GM19324 (cell line): ENCODE measurements at regions not wholly inside any gene's neighbourhood (a gene's known extent, or its start where the extent isn't known, plus 50 kb on each side); places are given as distances from the start of the nearest gene placed in this dataset.

Source experiments
- ATAC-seq: cut with Tn5 transposase; IDR thresholded peaks from one replicate; pipeline ENCODE4 v1.9.1; 2021; ENCODE audit warnings: mild to moderate bottlenecking, moderate library complexity; ENCODE audit not compliant: unreplicated experiment, low FRiP score

GRCh38 chr13:89239361-89240127 is 1568.4 kb downstream of the SLITRK5 start:
- ATAC-seq: no peak

DNA sequence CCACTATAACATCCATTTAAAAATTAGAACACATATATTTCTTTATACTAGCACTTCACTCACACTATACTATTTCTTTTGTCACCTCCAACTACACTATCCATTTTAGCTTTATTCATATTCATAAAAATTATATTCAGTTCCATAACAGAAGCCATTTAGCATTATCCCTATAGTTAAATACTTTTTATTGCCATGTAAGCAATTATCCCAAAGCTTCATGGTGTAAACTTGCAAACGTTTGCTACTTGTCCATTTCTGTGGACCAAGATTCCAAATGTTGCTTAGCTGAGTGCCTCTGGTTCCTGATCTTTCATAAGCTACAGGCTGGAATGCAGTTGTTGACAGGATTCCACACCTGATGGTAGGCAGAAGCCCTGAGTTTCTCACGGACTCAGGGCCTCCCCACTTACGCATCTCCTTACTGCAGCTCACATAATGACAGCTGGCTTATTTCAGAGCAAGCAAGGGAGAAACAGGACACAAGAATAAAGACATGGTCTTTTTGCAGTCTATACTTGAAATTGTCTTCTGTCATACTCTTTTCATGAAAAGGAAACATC is 1584.8 kb downstream of the SLITRK5 start:
- no peak for ATAC-seq

DNA sequence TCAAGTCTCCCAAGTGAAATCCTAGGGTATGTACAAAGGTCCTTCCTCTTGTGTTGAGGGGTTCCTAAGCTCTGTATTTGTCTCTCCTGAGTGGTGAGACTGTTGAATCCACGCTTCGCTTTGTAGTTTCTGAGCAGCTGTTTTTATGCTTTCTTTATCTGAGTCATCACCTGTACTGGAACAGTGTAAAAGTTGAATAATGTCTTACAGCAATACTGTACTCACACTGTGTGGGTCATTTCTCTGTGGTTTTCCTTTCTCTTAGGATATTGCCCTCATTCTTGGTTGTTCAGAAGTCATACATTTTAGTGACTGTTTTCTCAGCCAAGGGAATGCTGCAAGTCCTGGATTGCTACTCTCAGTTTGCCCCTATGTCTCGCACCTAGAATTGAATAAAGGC is 1596.6 kb downstream of the SLITRK5 start:
- ATAC-seq: no peak

DNA sequence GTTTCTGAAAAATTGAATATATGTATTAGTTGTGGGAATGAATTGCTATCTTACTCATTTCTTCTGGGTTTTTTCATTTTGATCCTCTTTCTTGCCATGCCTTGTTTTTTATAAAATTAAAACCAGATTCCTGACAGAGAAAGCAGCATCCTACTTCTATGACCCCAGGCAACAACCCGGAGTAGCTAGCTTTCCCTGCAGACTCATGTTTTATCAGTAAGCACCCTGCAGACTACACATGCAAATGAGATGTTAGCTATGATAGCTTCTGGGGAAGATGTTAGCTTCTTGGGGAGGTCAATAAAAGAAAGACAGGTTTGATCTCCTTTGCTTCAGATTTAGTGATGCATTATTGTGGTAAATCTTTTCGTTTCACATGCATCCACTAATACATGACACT is 1598.6 kb downstream of the SLITRK5 start:
- ATAC-seq: no peak

DNA sequence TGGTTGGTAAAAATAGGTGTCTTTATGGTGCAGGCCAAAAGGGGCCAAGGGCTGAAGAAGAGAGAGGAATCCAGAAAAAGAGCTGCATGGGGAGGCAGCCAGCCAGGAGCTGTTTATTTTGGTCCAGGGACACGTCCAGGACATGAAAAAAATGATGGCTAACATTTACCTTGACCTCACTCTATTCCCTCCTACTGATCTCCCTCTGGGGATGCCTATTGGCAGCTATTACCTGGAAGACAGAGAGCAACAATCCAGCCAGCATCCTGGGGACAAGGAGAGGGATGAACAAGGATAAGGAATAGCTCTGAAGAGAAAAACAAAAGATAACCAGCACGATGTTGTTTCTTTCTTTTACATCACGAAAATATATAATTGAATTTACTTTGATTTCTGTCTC is 1599.6 kb downstream of the SLITRK5 start:
- ATAC-seq: no peak

DNA sequence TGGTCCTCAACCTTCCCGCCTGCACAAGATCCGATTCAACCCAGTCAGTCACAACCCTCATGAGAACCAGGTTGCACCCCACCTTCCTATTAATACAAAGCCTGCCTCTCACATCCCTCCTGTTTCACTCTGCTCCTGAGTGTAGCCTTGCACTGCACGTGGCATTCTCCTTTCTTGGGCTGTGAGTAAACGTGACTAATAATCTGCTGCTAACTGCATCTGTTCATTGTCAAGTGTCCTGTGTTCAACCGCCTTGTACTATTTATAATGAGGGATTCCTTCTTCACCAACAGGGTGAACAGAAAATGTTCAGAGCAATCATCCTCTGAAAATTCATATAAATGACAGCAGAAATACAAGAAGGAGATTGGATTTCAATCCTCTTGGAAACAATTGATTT is 1608.2 kb downstream of the SLITRK5 start:
- no peak for ATAC-seq

DNA sequence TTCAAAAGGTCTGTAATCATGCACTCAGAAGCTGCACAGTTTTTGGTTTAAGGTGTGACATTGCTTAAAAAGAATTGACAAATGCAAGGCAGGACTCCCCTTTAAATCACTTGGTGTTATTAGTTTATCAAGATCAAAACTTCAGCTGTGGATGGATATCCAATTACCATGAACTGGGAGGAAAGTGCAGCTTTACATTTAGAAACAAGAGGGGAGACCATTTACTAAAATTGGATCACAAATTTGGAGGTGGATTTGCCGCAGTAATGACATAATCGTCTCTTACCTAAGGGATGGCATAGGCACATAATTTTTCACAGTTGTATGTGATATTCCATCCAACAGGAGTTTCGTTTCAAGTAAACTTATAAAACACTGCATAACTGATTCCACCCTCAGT is 1610.2 kb downstream of the SLITRK5 start:
- ATAC-seq: no peak

DNA sequence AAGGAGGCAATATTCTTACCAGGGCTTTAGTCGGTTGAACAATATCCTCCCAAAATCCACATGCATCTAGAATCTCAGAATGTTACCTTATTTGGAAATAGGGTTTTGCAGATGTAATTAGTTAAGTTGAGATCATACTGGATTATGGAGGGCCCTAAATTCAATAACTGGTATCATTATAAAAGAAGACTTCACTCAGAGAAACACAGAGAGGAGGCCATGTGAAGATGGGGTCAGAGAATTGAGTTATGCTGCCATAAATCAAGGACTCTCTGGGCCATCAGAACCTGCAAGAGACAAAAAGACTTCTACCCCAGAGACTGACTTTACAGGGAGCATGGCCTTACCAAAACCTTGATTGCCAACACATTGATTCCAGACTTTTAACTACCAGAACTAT is 1611.1 kb downstream of the SLITRK5 start:
- no peak for ATAC-seq

DNA sequence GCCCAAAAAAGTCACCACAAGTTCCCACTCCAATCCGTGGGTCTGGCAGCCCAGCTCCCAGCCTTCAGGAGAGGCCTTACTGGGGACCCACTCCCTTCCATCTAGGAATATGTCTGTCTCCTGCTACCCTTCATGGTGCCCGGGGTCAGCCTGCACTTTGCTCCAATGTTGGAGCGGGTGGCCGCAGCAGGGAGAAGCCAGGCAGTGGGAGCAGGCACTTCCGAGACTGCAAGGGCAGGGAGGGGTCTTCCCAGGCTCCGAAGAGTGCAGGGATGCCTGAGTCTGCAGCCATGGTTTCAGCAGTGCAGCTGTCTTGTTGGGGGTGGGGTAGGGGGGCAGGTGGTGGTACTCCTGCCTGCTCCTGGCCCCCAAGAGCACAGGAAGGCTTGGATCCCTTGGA is 1616.2 kb downstream of the SLITRK5 start:
- ATAC-seq: no peak

GRCh38 chr13:89294115-89294867 is 1623.1 kb downstream of the SLITRK5 start:
- no peak for ATAC-seq

GRCh38 chr13:89307278-89307677 is 1636.1 kb downstream of the SLITRK5 start:
- no peak for ATAC-seq

DNA sequence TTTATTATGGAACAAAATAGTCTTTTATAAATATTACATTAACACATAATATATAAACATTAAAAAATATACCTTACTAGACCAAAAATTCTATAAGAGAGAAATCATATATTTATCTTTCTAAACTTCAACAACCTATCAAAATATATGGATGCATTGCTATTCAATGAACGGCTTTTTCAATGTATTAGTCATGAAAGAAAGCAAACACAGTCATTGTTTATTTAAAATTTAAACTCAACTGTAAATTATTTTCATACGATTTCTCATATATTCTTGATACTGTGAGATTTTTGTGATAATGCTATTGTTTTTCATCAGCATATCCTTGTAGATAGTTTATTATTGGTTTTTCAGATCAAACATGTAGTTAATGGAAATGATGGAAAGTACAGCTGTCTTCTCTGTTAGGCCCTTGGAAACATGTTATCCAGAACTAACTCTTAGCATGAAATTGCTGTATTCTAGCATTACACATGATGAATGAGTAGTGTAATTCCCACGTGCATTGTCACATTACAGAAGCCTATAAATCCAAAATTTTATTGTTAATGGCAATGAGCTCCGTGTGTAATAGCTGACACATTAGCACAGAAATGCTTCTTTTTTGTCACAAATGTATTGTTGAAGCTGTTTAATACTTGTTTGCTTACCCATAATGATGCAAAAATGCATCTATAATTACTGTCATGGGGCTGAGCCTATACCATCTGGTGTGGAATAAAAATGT is 1639.9 kb downstream of the SLITRK5 start:
- no peak for ATAC-seq

DNA sequence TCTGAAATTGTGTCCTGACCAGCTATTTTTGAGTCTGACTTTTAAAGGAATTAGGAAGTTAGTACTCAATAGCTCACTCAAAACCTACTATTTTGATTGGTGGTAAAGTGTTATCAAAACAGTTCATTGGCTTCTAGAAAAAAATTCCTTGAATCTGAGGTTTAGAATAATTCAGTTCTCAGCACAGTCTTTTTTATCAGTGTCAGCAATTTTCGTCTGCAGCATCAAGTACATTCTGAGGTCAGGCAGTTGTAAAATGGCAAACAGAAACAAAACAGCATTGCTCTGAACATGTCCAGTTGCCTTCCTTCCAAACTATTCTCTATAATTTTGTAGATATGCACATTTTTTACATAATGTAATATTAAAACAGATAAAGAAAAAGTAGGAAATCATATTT is 1644.1 kb downstream of the SLITRK5 start:
- ATAC-seq: no peak

GRCh38 chr13:89322466-89322865 is 1651.3 kb downstream of the SLITRK5 start:
- ATAC-seq: no peak

GRCh38 chr13:89324582-89324981 is 1653.4 kb downstream of the SLITRK5 start:
- no peak for ATAC-seq

- ATAC-seq: no peak
These were observed 1672.0 kb downstream of the SLITRK5 start for GRCh38 chr13:89343165-89343564.

- no peak for ATAC-seq
These were observed 1681.2 kb downstream of the SLITRK5 start for GRCh38 chr13:89352384-89352783.

GRCh38 chr13:89361909-89362308 is 1690.7 kb downstream of the SLITRK5 start:
- ATAC-seq: no peak

DNA sequence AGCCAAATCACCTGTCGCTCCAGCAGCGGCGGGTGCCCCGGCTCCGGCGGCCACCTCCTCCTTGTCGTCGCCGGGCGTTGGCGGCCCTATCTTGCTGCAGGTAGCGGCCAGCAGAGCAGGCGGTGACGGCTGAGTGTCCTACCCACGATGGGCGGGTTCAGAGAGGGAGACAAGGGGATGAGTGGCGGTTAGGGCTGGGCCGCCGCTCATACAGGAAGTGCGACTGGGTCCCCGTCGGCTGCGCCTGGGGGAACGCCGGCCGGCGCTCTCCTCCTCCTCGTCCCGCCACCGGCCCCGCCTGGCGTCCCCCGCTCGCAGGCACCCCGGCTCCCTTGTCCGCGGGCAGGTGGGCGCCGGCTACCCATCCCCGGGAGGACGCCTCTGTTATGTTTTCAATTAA is 1692.0 kb downstream of the SLITRK5 start:
- ATAC-seq: no peak

DNA sequence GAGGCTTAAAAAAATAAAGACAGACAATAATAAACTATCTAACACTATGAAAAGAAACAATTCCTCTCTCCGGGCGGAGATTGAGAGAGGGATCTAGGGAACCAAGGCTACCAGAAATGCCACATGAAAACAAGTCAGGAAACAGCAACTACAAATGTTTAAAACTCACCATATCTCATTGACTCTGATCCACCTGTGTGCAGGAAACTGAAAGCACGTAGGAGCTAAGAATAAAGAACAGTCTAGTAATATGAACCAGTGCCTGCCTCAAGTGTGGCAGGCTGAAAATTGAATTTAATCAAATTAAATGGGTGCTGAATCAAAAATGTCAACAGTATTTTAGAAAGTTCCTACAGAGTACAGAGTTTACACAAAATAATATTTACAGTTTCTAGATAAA is 1701.0 kb downstream of the SLITRK5 start:
- no peak for ATAC-seq

DNA sequence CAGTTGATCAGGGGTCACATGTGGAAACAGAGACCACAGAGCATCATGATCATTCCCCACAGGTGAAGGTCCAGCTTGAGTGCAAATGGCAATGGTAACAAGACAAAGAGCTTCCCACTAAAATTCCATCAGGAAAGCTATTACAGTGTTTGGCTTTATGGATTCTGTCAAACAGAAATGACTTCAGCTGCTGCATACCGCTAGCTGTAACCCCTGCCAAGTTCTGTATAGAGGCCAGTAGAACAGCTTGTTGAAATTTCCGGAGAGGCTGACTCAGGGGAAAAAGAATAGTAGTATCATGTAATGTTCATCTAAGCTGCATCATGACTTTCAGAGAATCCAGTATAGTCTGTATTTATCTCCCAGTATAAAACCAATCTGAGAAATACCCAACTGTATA is 1704.7 kb downstream of the SLITRK5 start:
- no peak for ATAC-seq
